ENCODE measurements at regions not wholly inside any gene's neighbourhood (a gene's known extent, or its start where the extent isn't known, plus 50 kb on each side); places are given as distances from the start of the nearest gene placed in this dataset.

GRCh38 chr4:119816473-119816872 is 187.9 kb upstream of the PDE5A start:
- TF ChIP-seq CTCF (IDR thresholded peaks at IDR 0.05): no peak
- TF ChIP-seq POLR2A (IDR thresholded peaks at IDR 0.05): no peak
